Fibroblast of lung (primary cell): ENCODE measurements at regions not wholly inside any gene's neighbourhood (a gene's known extent, or its start where the extent isn't known, plus 50 kb on each side); places are given as distances from the start of the nearest gene placed in this dataset.

ENCODE experiments used
- DNase-seq, 2 donors: peaks; one replicate each; pipeline versions ENCODE4 v3.0.0 to v3.0.0-alpha.2; 2010; ENCODE audit warnings: low read depth in 2 of 2
- H2AFZ ChIP-seq: 2 replicates; pipeline ENCODE4 v1.5.1; 2012; ENCODE audit warnings: low read length, control low read depth, inconsistent platforms
- H3K27ac ChIP-seq: 2 replicates; pipeline ENCODE4 v1.5.1; 2011; ENCODE audit warnings: low read length, control low read depth; ENCODE audit not compliant: insufficient read depth
- H3K27me3 ChIP-seq: 2 replicates; pipeline ENCODE4 v1.5.1; 2011; ENCODE audit warnings: mild to moderate bottlenecking, low read length; ENCODE audit not compliant: control insufficient read depth, insufficient read depth
- H3K36me3 ChIP-seq: 2 replicates; pipeline ENCODE4 v1.5.1; 2011; ENCODE audit warnings: low read length; ENCODE audit not compliant: control insufficient read depth, insufficient read depth
- H3K4me1 ChIP-seq: 2 replicates; pipeline ENCODE4 v1.5.1; 2011; ENCODE audit warnings: low read length; ENCODE audit not compliant: control insufficient read depth, insufficient read depth; ENCODE audit errors: extremely low read depth
- H3K4me2 ChIP-seq: 2 replicates; pipeline ENCODE4 v1.5.1; 2011; ENCODE audit warnings: low read length, control low read depth; ENCODE audit not compliant: insufficient read depth; ENCODE audit errors: extremely low read depth
- H3K4me3 ChIP-seq, 4 experiments: fragments of 200-600 bp in 1 of 4; sonication (generic) in 1 of 4; replicated peaks in 1 of 4; 2 replicates each; pipeline ENCODE4 v1.5.1; 2011 to 2016; ENCODE audit warnings: low read length in 4 of 4, low read depth in 3 of 4, mild to moderate bottlenecking in 3 of 4, control low read depth in 2 of 4, inconsistent platforms in 1 of 4, mixed read lengths in 1 of 4; ENCODE audit not compliant: insufficient read depth in 1 of 4; ENCODE audit errors: control extremely low read depth in 1 of 4
- H3K79me2 ChIP-seq: 2 replicates; pipeline ENCODE4 v1.5.1; 2012; ENCODE audit warnings: mild to moderate bottlenecking, low read length, inconsistent platforms; ENCODE audit not compliant: control insufficient read depth, insufficient read depth
- H3K9ac ChIP-seq: 2 replicates; pipeline ENCODE4 v1.5.1; 2011; ENCODE audit warnings: mild to moderate bottlenecking, low read length, control low read depth; ENCODE audit not compliant: insufficient read depth
- H3K9me3 ChIP-seq: 2 replicates; pipeline ENCODE4 v1.5.1; 2012; ENCODE audit warnings: low read depth, low read length; ENCODE audit not compliant: control insufficient read depth, insufficient read depth
- H4K20me1 ChIP-seq: 2 replicates; pipeline ENCODE4 v1.5.1; 2011; ENCODE audit warnings: low read length; ENCODE audit not compliant: control insufficient read depth, insufficient read depth; ENCODE audit errors: extremely low read depth
- EZH2 ChIP-seq: IDR thresholded peaks from 2 replicates; pipeline ENCODE4 v1.5.1; 2012; ENCODE audit warnings: low read length, control low read depth, mild to moderate bottlenecking; ENCODE audit errors: missing control alignments
- TF ChIP-seq, protein P1 (sequence below), 2 donors: IDR thresholded peaks in 1 of 2; conservative IDR thresholded peaks in 1 of 2; 1 replicate in 1 of 2; 2 replicates in 1 of 2; pipeline ENCODE4 v1.5.1; 2011 to 2012; ENCODE audit warnings: low read length in 2 of 2, control low read depth in 1 of 2, inconsistent platforms in 1 of 2, low read depth in 1 of 2, mild to moderate bottlenecking in 1 of 2

GRCh38 chr5:33282696-33283095 lies 158.1 kb upstream of the TARS1 start:
- Histone ChIP-seq H3K9ac (no peak overlapping the region), H3K27ac (no peak overlapping the region), H3K79me2 (no peaks in the 10 kb centered on the region), H3K9me3 (no peaks in the 10 kb centered on the region), H3K4me2 (no peak overlapping the region), H3K4me1 (no peaks in the 10 kb centered on the region), H3K27me3 (no peaks in the 10 kb centered on the region), H3K36me3 (no peaks in the 10 kb centered on the region), H2AFZ (no peak overlapping the region), H3K4me3 (no peak overlapping the region), H4K20me1 (no peaks in the 10 kb centered on the region)
- no peak for DNase-seq
- TF ChIP-seq, protein P1, sequence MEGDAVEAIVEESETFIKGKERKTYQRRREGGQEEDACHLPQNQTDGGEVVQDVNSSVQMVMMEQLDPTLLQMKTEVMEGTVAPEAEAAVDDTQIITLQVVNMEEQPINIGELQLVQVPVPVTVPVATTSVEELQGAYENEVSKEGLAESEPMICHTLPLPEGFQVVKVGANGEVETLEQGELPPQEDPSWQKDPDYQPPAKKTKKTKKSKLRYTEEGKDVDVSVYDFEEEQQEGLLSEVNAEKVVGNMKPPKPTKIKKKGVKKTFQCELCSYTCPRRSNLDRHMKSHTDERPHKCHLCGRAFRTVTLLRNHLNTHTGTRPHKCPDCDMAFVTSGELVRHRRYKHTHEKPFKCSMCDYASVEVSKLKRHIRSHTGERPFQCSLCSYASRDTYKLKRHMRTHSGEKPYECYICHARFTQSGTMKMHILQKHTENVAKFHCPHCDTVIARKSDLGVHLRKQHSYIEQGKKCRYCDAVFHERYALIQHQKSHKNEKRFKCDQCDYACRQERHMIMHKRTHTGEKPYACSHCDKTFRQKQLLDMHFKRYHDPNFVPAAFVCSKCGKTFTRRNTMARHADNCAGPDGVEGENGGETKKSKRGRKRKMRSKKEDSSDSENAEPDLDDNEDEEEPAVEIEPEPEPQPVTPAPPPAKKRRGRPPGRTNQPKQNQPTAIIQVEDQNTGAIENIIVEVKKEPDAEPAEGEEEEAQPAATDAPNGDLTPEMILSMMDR (conservative IDR thresholded peaks at IDR 0.05 in 1 of 2, IDR thresholded peaks at IDR 0.05 in 1 of 2; ENCODE audit: low read depth in 1 of 2, low read length in 2 of 2), result no peak
- no peak for TF ChIP-seq EZH2

- Histone ChIP-seq H4K20me1 (no peaks in the 10 kb centered on the region), H3K9ac (no peak overlapping the region), H3K36me3 (no peaks in the 10 kb centered on the region), H3K9me3 (no peaks in the 10 kb centered on the region), H3K4me2 (no peak overlapping the region), H3K4me1 (no peaks in the 10 kb centered on the region), H3K4me3 (no peak overlapping the region), H2AFZ (no peak overlapping the region), H3K27ac (no peak overlapping the region), H3K79me2 (no peaks in the 10 kb centered on the region), H3K27me3 (no peaks in the 10 kb centered on the region)
- DNase-seq, result no peak
- TF ChIP-seq, protein P1 (conservative IDR thresholded peaks at IDR 0.05 in 1 of 2, IDR thresholded peaks at IDR 0.05 in 1 of 2; ENCODE audit: low read depth in 1 of 2, low read length in 2 of 2), result no peak
- TF ChIP-seq EZH2, result no peak
These were observed 157.5 kb upstream of the TARS1 start for GRCh38 chr5:33283243-33283642.

- H2AFZ ChIP-seq, result no peak overlapping the region
- no peak overlapping the region for H3K27ac ChIP-seq
These were observed 156.1 kb upstream of the TARS1 start for GRCh38 chr5:33284681-33285080.

More at GRCh38 chr5:33284681-33285080, 156.1 kb upstream of the TARS1 start:
- Histone ChIP-seq H3K27me3 (no peaks in the 10 kb centered on the region), H3K9ac (no peak overlapping the region), H3K9me3 (no peaks in the 10 kb centered on the region), H3K4me3 (no peak overlapping the region), H3K4me1 (no peaks in the 10 kb centered on the region), H3K36me3 (no peaks in the 10 kb centered on the region), H3K4me2 (no peak overlapping the region), H3K79me2 (no peaks in the 10 kb centered on the region), H4K20me1 (no peaks in the 10 kb centered on the region)
- TF ChIP-seq EZH2, result no peak
- DNase-seq, result peak in 1 of 2 donors; percentile 70
